ENCODE measurements at regions not wholly inside any gene's neighbourhood (a gene's known extent, or its start where the extent isn't known, plus 50 kb on each side); places are given as distances from the start of the nearest gene placed in this dataset.

- Histone ChIP-seq H3K4me1 (ENCODE audit: control insufficient read depth in 3 of 3, insufficient read depth in 2 of 3, low read depth in 1 of 3, low read length in 2 of 3) (no peaks in the 10 kb centered on the region), H3K36me3 (ENCODE audit: control insufficient read depth in 3 of 3, insufficient read depth in 2 of 3, low read depth in 1 of 3, low read length in 3 of 3) (no peaks in the 10 kb centered on the region), H3K9me3 (ENCODE audit: control insufficient read depth in 2 of 2, insufficient read depth in 1 of 2, low read depth in 1 of 2, low read length in 1 of 2) (peaks cover 0 to 15% of the 10 kb centered on the region in 2 donors), H3K4me3 (ENCODE audit: low read depth in 1 of 3, low read length in 3 of 3) (no peak overlapping the region), H3K27me3 (ENCODE audit: control insufficient read depth in 3 of 3, insufficient read depth in 3 of 3, low read length in 3 of 3) (no peaks in the 10 kb centered on the region), H3K27ac (ENCODE audit: low read depth in 1 of 3, low read length in 2 of 3) (no peak overlapping the region)
- 44 to 57% (median 52%) methylated on average over 10 of the region's 10 CpGs for WGBS, 3 donors
- DNase-seq: no peak
- no peak for FAIRE-seq
Observed at GRCh38 chr7:156223935-156224832, 411.9 kb upstream of the SHH start.

GRCh38 chr7:156222611-156223010, 410.3 kb upstream of the SHH start:
- Histone ChIP-seq H3K27ac (ENCODE audit: low read depth in 1 of 3, low read length in 2 of 3) (no peak overlapping the region), H3K4me1 (ENCODE audit: control insufficient read depth in 3 of 3, insufficient read depth in 2 of 3, low read depth in 1 of 3, low read length in 2 of 3) (no peaks in the 10 kb centered on the region), H3K36me3 (ENCODE audit: control insufficient read depth in 3 of 3, insufficient read depth in 2 of 3, low read depth in 1 of 3, low read length in 3 of 3) (no peaks in the 10 kb centered on the region), H3K4me3 (ENCODE audit: low read depth in 1 of 3, low read length in 3 of 3) (no peak overlapping the region), H3K9me3 (ENCODE audit: control insufficient read depth in 2 of 2, insufficient read depth in 1 of 2, low read depth in 1 of 2, low read length in 1 of 2) (peaks cover 0 to 8% of the 10 kb centered on the region in 2 donors), H3K27me3 (ENCODE audit: control insufficient read depth in 3 of 3, insufficient read depth in 3 of 3, low read length in 3 of 3) (no peaks in the 10 kb centered on the region)
- DNase-seq: no peak
- no peak for FAIRE-seq
- WGBS, 3 donors: 76 to 81% (median 80%) methylated on average over 7 of the region's 7 CpGs

- no peak for FAIRE-seq
- no peak overlapping the region for H3K27ac ChIP-seq (ENCODE audit: low read depth in 1 of 3, low read length in 2 of 3)
Observed at GRCh38 chr7:156222151-156222550, 409.9 kb upstream of the SHH start.

GRCh38 chr7:156220701-156221100, 408.4 kb upstream of the SHH start:
- DNase-seq (no peak), FAIRE-seq (no peak)
- Histone ChIP-seq H3K27me3 (ENCODE audit: control insufficient read depth in 3 of 3, insufficient read depth in 3 of 3, low read length in 3 of 3) (no peaks in the 10 kb centered on the region), H3K9me3 (ENCODE audit: control insufficient read depth in 2 of 2, insufficient read depth in 1 of 2, low read depth in 1 of 2, low read length in 1 of 2) (peaks cover 0 to 8% of the 10 kb centered on the region in 2 donors), H3K4me3 (ENCODE audit: low read depth in 1 of 3, low read length in 3 of 3) (no peak overlapping the region), H3K36me3 (ENCODE audit: control insufficient read depth in 3 of 3, insufficient read depth in 2 of 3, low read depth in 1 of 3, low read length in 3 of 3) (no peaks in the 10 kb centered on the region), H3K4me1 (ENCODE audit: control insufficient read depth in 3 of 3, insufficient read depth in 2 of 3, low read depth in 1 of 3, low read length in 2 of 3) (no peaks in the 10 kb centered on the region), H3K27ac (ENCODE audit: low read depth in 1 of 3, low read length in 2 of 3) (no peak overlapping the region)
- 83 to 84% (median 84%) methylated on average over 10 of the region's 10 CpGs for WGBS, 3 donors

More at GRCh38 chr7:156222151-156222550, 409.9 kb upstream of the SHH start:
- DNase-seq: no peak
- 88 to 96% (median 93%) methylated on average over 4 of the region's 4 CpGs for WGBS, 3 donors
- Histone ChIP-seq H3K36me3 (ENCODE audit: control insufficient read depth in 3 of 3, insufficient read depth in 2 of 3, low read depth in 1 of 3, low read length in 3 of 3) (no peaks in the 10 kb centered on the region), H3K27me3 (ENCODE audit: control insufficient read depth in 3 of 3, insufficient read depth in 3 of 3, low read length in 3 of 3) (no peaks in the 10 kb centered on the region), H3K4me3 (ENCODE audit: low read depth in 1 of 3, low read length in 3 of 3) (no peak overlapping the region), H3K9me3 (ENCODE audit: control insufficient read depth in 2 of 2, insufficient read depth in 1 of 2, low read depth in 1 of 2, low read length in 1 of 2) (peaks cover 0 to 8% of the 10 kb centered on the region in 2 donors), H3K4me1 (ENCODE audit: control insufficient read depth in 3 of 3, insufficient read depth in 2 of 3, low read depth in 1 of 3, low read length in 2 of 3) (no peaks in the 10 kb centered on the region)

GRCh38 chr7:156220078-156220605, 407.9 kb upstream of the SHH start:
- FAIRE-seq: no peak
- H3K27me3 ChIP-seq (ENCODE audit: control insufficient read depth in 3 of 3, insufficient read depth in 3 of 3, low read length in 3 of 3): no peaks in the 10 kb centered on the region
- DNase-seq: no peak
- H3K9me3 ChIP-seq (ENCODE audit: control insufficient read depth in 2 of 2, insufficient read depth in 1 of 2, low read depth in 1 of 2, low read length in 1 of 2): peaks cover 0 to 7% of the 10 kb centered on the region in 2 donors
- H3K4me1 ChIP-seq (ENCODE audit: control insufficient read depth in 3 of 3, insufficient read depth in 2 of 3, low read depth in 1 of 3, low read length in 2 of 3): no peaks in the 10 kb centered on the region
- no peak overlapping the region for H3K27ac ChIP-seq (ENCODE audit: low read depth in 1 of 3, low read length in 2 of 3)
- H3K4me3 ChIP-seq (ENCODE audit: low read depth in 1 of 3, low read length in 3 of 3): no peak overlapping the region
- 84 to 91% (median 88%) methylated on average over 16 of the region's 16 CpGs for WGBS, 3 donors
- H3K36me3 ChIP-seq (ENCODE audit: control insufficient read depth in 3 of 3, insufficient read depth in 2 of 3, low read depth in 1 of 3, low read length in 3 of 3): no peaks in the 10 kb centered on the region

- DNase-seq (no peak), FAIRE-seq (no peak)
- 82 to 91% (median 84%) methylated on average over 17 to 18 of the region's 18 CpGs for WGBS, 3 donors
- Histone ChIP-seq H3K4me1 (ENCODE audit: control insufficient read depth in 3 of 3, insufficient read depth in 2 of 3, low read depth in 1 of 3, low read length in 2 of 3) (no peaks in the 10 kb centered on the region), H3K4me3 (ENCODE audit: low read depth in 1 of 3, low read length in 3 of 3) (no peak overlapping the region), H3K27ac (ENCODE audit: low read depth in 1 of 3, low read length in 2 of 3) (no peak overlapping the region), H3K36me3 (ENCODE audit: control insufficient read depth in 3 of 3, insufficient read depth in 2 of 3, low read depth in 1 of 3, low read length in 3 of 3) (no peaks in the 10 kb centered on the region), H3K9me3 (ENCODE audit: control insufficient read depth in 2 of 2, insufficient read depth in 1 of 2, low read depth in 1 of 2, low read length in 1 of 2) (peaks cover 0 to 2% of the 10 kb centered on the region in 2 donors), H3K27me3 (ENCODE audit: control insufficient read depth in 3 of 3, insufficient read depth in 3 of 3, low read length in 3 of 3) (no peaks in the 10 kb centered on the region)
Observed at GRCh38 chr7:156219307-156220077, 407.2 kb upstream of the SHH start.

GRCh38 chr7:156218544-156219306, 406.5 kb upstream of the SHH start:
- FAIRE-seq (no peak), DNase-seq (no peak)
- Histone ChIP-seq H3K27ac (ENCODE audit: low read depth in 1 of 3, low read length in 2 of 3) (no peak overlapping the region), H3K36me3 (ENCODE audit: control insufficient read depth in 3 of 3, insufficient read depth in 2 of 3, low read depth in 1 of 3, low read length in 3 of 3) (no peaks in the 10 kb centered on the region), H3K4me3 (ENCODE audit: low read depth in 1 of 3, low read length in 3 of 3) (no peak overlapping the region), H3K4me1 (ENCODE audit: control insufficient read depth in 3 of 3, insufficient read depth in 2 of 3, low read depth in 1 of 3, low read length in 2 of 3) (no peaks in the 10 kb centered on the region), H3K9me3 (ENCODE audit: control insufficient read depth in 2 of 2, insufficient read depth in 1 of 2, low read depth in 1 of 2, low read length in 1 of 2) (no peaks in the 10 kb centered on the region), H3K27me3 (ENCODE audit: control insufficient read depth in 3 of 3, insufficient read depth in 3 of 3, low read length in 3 of 3) (no peaks in the 10 kb centered on the region)
- WGBS, 3 donors: 65 to 69% (median 67%) methylated on average over 13 of the region's 13 CpGs

- H3K27me3 ChIP-seq (ENCODE audit: control insufficient read depth in 3 of 3, insufficient read depth in 3 of 3, low read length in 3 of 3): no peaks in the 10 kb centered on the region
- FAIRE-seq: no peak
- H3K9me3 ChIP-seq (ENCODE audit: control insufficient read depth in 2 of 2, insufficient read depth in 1 of 2, low read depth in 1 of 2, low read length in 1 of 2): no peaks in the 10 kb centered on the region
- WGBS, 3 donors: 82 to 90% (median 83%) methylated on average over 6 of the region's 6 CpGs
- H3K4me3 ChIP-seq (ENCODE audit: low read depth in 1 of 3, low read length in 3 of 3): no peak overlapping the region
- H3K36me3 ChIP-seq (ENCODE audit: control insufficient read depth in 3 of 3, insufficient read depth in 2 of 3, low read depth in 1 of 3, low read length in 3 of 3): no peaks in the 10 kb centered on the region
- H3K27ac ChIP-seq (ENCODE audit: low read depth in 1 of 3, low read length in 2 of 3): no peak overlapping the region
- no peak for DNase-seq
- no peaks in the 10 kb centered on the region for H3K4me1 ChIP-seq (ENCODE audit: control insufficient read depth in 3 of 3, insufficient read depth in 2 of 3, low read depth in 1 of 3, low read length in 2 of 3)
Observed at GRCh38 chr7:156217803-156218202, 405.5 kb upstream of the SHH start.
